ENCODE measurements at regions not wholly inside any gene's neighbourhood (a gene's known extent, or its start where the extent isn't known, plus 50 kb on each side); places are given as distances from the start of the nearest gene placed in this dataset.
A peak's percentile ranks its signal among the peaks of the same experiment; 100 is the strongest.
"Not testable (repeated sequence)": the region's sequence is repeated elsewhere in the genome, so short reads cannot be mapped to it uniquely, and the experiment has no call there.

DNA sequence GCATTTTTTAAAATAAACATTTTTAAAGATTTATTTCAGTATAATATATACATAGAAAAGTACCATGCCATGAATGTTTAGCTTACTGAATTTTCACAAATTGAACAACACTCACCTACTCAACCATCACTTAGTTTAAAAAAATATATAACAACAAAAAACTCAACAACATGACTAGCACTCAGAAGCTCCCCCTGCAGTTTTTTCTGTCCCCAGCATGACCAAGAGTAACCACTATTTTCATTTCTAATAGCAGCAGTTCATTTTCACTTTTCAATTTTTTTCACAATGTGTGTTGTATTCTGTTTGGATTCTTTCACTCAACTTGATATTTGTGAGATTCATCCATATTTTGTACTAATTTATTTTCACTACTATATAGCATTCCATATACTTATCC lies 162.3 kb upstream of the POGK start:
- H3K27me3 ChIP-seq (ENCODE audit: control insufficient read depth, insufficient read depth, low read length), result no peaks in the 10 kb centered on the region
- no peaks in the 10 kb centered on the region for H3K36me3 ChIP-seq (ENCODE audit: control insufficient read depth in 2 of 3, insufficient read depth in 3 of 3, low read length in 3 of 3)
- H3K9me3 ChIP-seq (ENCODE audit: control insufficient read depth in 2 of 3, insufficient read depth in 1 of 3, low read length in 3 of 3), result no peaks in the 10 kb centered on the region
- FAIRE-seq (no peak), DNase-seq (no peak)
- no peak overlapping the region for H3K27ac ChIP-seq (ENCODE audit: low read depth in 2 of 2, low read length in 2 of 2)
- TF ChIP-seq, protein P1, sequence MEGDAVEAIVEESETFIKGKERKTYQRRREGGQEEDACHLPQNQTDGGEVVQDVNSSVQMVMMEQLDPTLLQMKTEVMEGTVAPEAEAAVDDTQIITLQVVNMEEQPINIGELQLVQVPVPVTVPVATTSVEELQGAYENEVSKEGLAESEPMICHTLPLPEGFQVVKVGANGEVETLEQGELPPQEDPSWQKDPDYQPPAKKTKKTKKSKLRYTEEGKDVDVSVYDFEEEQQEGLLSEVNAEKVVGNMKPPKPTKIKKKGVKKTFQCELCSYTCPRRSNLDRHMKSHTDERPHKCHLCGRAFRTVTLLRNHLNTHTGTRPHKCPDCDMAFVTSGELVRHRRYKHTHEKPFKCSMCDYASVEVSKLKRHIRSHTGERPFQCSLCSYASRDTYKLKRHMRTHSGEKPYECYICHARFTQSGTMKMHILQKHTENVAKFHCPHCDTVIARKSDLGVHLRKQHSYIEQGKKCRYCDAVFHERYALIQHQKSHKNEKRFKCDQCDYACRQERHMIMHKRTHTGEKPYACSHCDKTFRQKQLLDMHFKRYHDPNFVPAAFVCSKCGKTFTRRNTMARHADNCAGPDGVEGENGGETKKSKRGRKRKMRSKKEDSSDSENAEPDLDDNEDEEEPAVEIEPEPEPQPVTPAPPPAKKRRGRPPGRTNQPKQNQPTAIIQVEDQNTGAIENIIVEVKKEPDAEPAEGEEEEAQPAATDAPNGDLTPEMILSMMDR (IDR thresholded peaks at IDR 0.05; ENCODE audit: borderline replicate concordance, extremely low read depth, insufficient read depth), result no peak
- intact Hi-C loops (cut with DNase I), result no loop called here
- H3K9ac ChIP-seq (ENCODE audit: low read length in 3 of 3), result no peak overlapping the region
- H3K4me3 ChIP-seq (ENCODE audit: low read length in 3 of 3), result no peak overlapping the region
- no peaks in the 10 kb centered on the region for H3K4me1 ChIP-seq (ENCODE audit: control insufficient read depth in 2 of 3, insufficient read depth in 2 of 3, low read depth in 1 of 3, low read length in 3 of 3)

DNA sequence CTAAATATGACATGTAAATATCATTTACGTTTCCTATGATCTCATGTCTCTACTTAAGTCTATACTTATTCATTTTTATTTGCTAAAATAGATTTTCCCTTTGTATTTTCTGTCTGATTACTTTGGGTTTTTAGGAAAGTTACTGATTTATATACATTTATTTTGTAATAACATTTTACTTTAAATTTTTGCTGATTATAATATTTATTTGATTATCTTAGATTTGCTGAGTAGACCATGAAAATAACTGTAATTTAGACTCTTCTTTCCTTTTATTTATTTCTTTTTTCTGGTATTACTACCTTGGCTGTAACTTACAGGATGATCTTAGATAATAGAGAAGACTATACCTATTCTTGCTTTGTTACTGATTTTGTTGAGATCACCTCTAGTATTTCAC lies 159.9 kb upstream of the POGK start:
- TF ChIP-seq, protein P1 (IDR thresholded peaks at IDR 0.05; ENCODE audit: borderline replicate concordance, extremely low read depth, insufficient read depth), result no peak
- no peaks in the 10 kb centered on the region for H3K27me3 ChIP-seq (ENCODE audit: control insufficient read depth, insufficient read depth, low read length)

DNA sequence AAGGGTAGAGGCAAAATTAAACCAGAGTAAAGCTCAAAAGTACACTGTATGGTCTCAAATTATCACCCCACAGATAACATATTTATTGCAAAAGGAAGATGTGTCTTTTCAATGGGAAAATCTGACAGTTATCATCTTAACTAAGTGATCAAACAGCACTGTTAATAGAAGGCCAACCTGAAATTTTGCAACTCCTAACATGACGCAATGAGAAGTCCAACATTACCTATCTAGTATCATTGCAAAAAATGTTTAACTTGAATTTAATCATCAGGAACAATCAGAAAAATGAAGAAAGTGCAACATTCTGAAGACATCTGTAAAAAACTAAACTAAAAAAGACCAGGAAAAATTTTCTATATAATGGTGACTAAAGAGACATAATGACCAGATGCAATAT lies 156.7 kb upstream of the POGK start:
- Histone ChIP-seq H3K36me3 (ENCODE audit: control insufficient read depth in 2 of 3, insufficient read depth in 3 of 3, low read length in 3 of 3) (no peaks in the 10 kb centered on the region), H3K27ac (ENCODE audit: low read depth in 2 of 2, low read length in 2 of 2) (no peak overlapping the region), H3K4me1 (ENCODE audit: control insufficient read depth in 2 of 3, insufficient read depth in 2 of 3, low read depth in 1 of 3, low read length in 3 of 3) (no peaks in the 10 kb centered on the region), H3K9ac (ENCODE audit: low read length in 3 of 3) (no peak overlapping the region), H3K4me3 (ENCODE audit: low read length in 3 of 3) (no peak overlapping the region), H3K9me3 (ENCODE audit: control insufficient read depth in 2 of 3, insufficient read depth in 1 of 3, low read length in 3 of 3) (peaks cover 0 to 4% (median 0%) of the 10 kb centered on the region in 3 donors), H3K27me3 (ENCODE audit: control insufficient read depth, insufficient read depth, low read length) (no peaks in the 10 kb centered on the region)
- DNase-seq (no peak), FAIRE-seq (no peak)
- intact Hi-C loops (cut with DNase I), result no loop called here
- TF ChIP-seq, protein P1 (IDR thresholded peaks at IDR 0.05; ENCODE audit: borderline replicate concordance, extremely low read depth, insufficient read depth), result no peak

More for the DNA sequence above, 159.9 kb upstream of the POGK start:
- no peak overlapping the region for H3K9ac ChIP-seq (ENCODE audit: low read length in 3 of 3)
- H3K9me3 ChIP-seq (ENCODE audit: control insufficient read depth in 2 of 3, insufficient read depth in 1 of 3, low read length in 3 of 3), result no peaks in the 10 kb centered on the region
- H3K4me3 ChIP-seq (ENCODE audit: low read length in 3 of 3), result no peak overlapping the region
- FAIRE-seq (peak; percentile 75), DNase-seq (no peak)
- H3K36me3 ChIP-seq (ENCODE audit: control insufficient read depth in 2 of 3, insufficient read depth in 3 of 3, low read length in 3 of 3), result no peaks in the 10 kb centered on the region
- H3K27ac ChIP-seq (ENCODE audit: low read depth in 2 of 2, low read length in 2 of 2), result no peak overlapping the region
- H3K4me1 ChIP-seq (ENCODE audit: control insufficient read depth in 2 of 3, insufficient read depth in 2 of 3, low read depth in 1 of 3, low read length in 3 of 3), result no peaks in the 10 kb centered on the region
- intact Hi-C loops (cut with DNase I), result no loop called here

DNA sequence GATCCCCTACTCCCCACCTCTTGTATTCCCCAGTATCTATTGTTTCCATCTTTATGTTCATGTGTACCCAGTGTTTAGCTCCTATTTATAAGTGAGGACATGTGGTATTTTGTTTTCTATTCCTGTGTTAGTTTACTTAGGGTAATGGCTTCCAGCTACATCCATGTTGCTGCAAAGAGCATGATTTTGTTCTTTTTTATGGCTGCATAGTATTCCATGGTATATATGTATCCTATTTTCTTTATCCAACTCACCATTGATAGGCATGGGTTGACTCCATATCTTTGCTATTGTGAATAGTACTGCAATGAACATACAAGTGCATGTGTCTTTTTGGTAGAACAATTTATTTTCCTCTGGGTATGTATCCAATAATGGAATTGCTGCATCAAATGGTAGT lies 154.6 kb upstream of the POGK start:
- DNase-seq; H3K4me3 ChIP-seq (ENCODE audit: low read length in 3 of 3); H3K9me3 ChIP-seq (ENCODE audit: control insufficient read depth in 2 of 3, insufficient read depth in 1 of 3, low read length in 3 of 3); intact Hi-C loops (cut with DNase I); FAIRE-seq; H3K4me1 ChIP-seq (ENCODE audit: control insufficient read depth in 2 of 3, insufficient read depth in 2 of 3, low read depth in 1 of 3, low read length in 3 of 3); H3K9ac ChIP-seq (ENCODE audit: low read length in 3 of 3); H3K27ac ChIP-seq (ENCODE audit: low read depth in 2 of 2, low read length in 2 of 2); H3K27me3 ChIP-seq (ENCODE audit: control insufficient read depth, insufficient read depth, low read length); H3K36me3 ChIP-seq (ENCODE audit: control insufficient read depth in 2 of 3, insufficient read depth in 3 of 3, low read length in 3 of 3): not testable (repeated sequence)
